ENCODE measurements at regions not wholly inside any gene's neighbourhood (a gene's known extent, or its start where the extent isn't known, plus 50 kb on each side); places are given as distances from the start of the nearest gene placed in this dataset.

GRCh38 chr13:106090001-106090400 lies 445.5 kb downstream of the EFNB2 start:
- TF ChIP-seq, protein P1, sequence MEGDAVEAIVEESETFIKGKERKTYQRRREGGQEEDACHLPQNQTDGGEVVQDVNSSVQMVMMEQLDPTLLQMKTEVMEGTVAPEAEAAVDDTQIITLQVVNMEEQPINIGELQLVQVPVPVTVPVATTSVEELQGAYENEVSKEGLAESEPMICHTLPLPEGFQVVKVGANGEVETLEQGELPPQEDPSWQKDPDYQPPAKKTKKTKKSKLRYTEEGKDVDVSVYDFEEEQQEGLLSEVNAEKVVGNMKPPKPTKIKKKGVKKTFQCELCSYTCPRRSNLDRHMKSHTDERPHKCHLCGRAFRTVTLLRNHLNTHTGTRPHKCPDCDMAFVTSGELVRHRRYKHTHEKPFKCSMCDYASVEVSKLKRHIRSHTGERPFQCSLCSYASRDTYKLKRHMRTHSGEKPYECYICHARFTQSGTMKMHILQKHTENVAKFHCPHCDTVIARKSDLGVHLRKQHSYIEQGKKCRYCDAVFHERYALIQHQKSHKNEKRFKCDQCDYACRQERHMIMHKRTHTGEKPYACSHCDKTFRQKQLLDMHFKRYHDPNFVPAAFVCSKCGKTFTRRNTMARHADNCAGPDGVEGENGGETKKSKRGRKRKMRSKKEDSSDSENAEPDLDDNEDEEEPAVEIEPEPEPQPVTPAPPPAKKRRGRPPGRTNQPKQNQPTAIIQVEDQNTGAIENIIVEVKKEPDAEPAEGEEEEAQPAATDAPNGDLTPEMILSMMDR (IDR thresholded peaks at IDR 0.05; ENCODE audit: poor library complexity): no peak
- TF ChIP-seq EZH2 (IDR thresholded peaks at IDR 0.05; ENCODE audit: borderline replicate concordance) (no peak), EZH2phosphoT487 (IDR thresholded peaks at IDR 0.05; ENCODE audit: low read depth, severe bottlenecking, unreplicated experiment) (no peak)

Data from hepatocyte (in vitro differentiated cells).